ENCODE measurements at regions not wholly inside any gene's neighbourhood (a gene's known extent, or its start where the extent isn't known, plus 50 kb on each side); places are given as distances from the start of the nearest gene placed in this dataset.
"Not testable (repeated sequence)": the region's sequence is repeated elsewhere in the genome, so short reads cannot be mapped to it uniquely, and the experiment has no call there.

- Histone ChIP-seq H3K9me3 (ENCODE audit: control insufficient read depth in 2 of 3, insufficient read depth in 1 of 3, low read length in 3 of 3) (no peaks in the 10 kb centered on the region), H3K36me3 (ENCODE audit: control insufficient read depth in 2 of 3, insufficient read depth in 3 of 3, low read length in 3 of 3) (no peaks in the 10 kb centered on the region), H3K27ac (ENCODE audit: low read depth in 2 of 2, low read length in 2 of 2) (no peak overlapping the region), H3K4me3 (ENCODE audit: low read length in 3 of 3) (no peak overlapping the region), H3K4me1 (ENCODE audit: control insufficient read depth in 2 of 3, insufficient read depth in 2 of 3, low read depth in 1 of 3, low read length in 3 of 3) (no peaks in the 10 kb centered on the region), H3K27me3 (ENCODE audit: control insufficient read depth, insufficient read depth, low read length) (no peaks in the 10 kb centered on the region), H3K9ac (ENCODE audit: low read length in 3 of 3) (no peak overlapping the region)
- TF ChIP-seq, protein P1, sequence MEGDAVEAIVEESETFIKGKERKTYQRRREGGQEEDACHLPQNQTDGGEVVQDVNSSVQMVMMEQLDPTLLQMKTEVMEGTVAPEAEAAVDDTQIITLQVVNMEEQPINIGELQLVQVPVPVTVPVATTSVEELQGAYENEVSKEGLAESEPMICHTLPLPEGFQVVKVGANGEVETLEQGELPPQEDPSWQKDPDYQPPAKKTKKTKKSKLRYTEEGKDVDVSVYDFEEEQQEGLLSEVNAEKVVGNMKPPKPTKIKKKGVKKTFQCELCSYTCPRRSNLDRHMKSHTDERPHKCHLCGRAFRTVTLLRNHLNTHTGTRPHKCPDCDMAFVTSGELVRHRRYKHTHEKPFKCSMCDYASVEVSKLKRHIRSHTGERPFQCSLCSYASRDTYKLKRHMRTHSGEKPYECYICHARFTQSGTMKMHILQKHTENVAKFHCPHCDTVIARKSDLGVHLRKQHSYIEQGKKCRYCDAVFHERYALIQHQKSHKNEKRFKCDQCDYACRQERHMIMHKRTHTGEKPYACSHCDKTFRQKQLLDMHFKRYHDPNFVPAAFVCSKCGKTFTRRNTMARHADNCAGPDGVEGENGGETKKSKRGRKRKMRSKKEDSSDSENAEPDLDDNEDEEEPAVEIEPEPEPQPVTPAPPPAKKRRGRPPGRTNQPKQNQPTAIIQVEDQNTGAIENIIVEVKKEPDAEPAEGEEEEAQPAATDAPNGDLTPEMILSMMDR (IDR thresholded peaks at IDR 0.05; ENCODE audit: borderline replicate concordance, extremely low read depth, insufficient read depth), result no peak
- DNase-seq (no peak), FAIRE-seq (no peak)
- intact Hi-C loops (cut with DNase I), result no loop called here
These were observed 256.9 kb upstream of the PTPRD start for GRCh38 chr9:10869687-10870086.

DNA sequence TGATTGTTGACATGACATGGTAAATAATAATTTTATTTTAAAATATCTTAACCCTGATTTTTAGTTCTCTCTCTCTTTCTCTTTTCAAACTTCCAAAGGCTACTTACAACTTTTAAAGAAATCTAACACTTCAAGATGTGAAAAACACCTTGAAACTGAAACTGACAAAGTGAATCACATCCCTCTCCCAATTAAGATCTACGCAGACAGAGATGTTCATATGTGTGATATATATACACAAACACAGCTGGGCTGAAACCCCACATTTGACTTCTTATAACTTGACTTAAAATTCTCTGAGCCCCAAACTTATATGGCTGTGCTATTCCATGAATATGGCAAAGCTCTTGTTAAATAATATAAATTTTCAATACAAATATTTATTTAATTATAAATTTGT, 261.2 kb upstream of the PTPRD start:
- H3K27ac ChIP-seq (ENCODE audit: low read depth in 2 of 2, low read length in 2 of 2), result no peak overlapping the region

GRCh38 chr9:10875752-10876151, 262.9 kb upstream of the PTPRD start:
- H3K4me1 ChIP-seq (ENCODE audit: control insufficient read depth in 2 of 3, insufficient read depth in 2 of 3, low read depth in 1 of 3, low read length in 3 of 3), result no peaks in the 10 kb centered on the region
- no peaks in the 10 kb centered on the region for H3K27me3 ChIP-seq (ENCODE audit: control insufficient read depth, insufficient read depth, low read length)
- H3K27ac ChIP-seq (ENCODE audit: low read depth in 2 of 2, low read length in 2 of 2), result no peak overlapping the region
- no peak for DNase-seq
- FAIRE-seq, result no peak
- intact Hi-C loops (cut with DNase I), result no loop called here
- H3K9ac ChIP-seq (ENCODE audit: low read length in 3 of 3), result no peak overlapping the region
- H3K9me3 ChIP-seq (ENCODE audit: control insufficient read depth in 2 of 3, insufficient read depth in 1 of 3, low read length in 3 of 3), result no peaks in the 10 kb centered on the region
- no peak overlapping the region for H3K4me3 ChIP-seq (ENCODE audit: low read length in 3 of 3)
- H3K36me3 ChIP-seq (ENCODE audit: control insufficient read depth in 2 of 3, insufficient read depth in 3 of 3, low read length in 3 of 3), result no peaks in the 10 kb centered on the region
- TF ChIP-seq, protein P1 (IDR thresholded peaks at IDR 0.05; ENCODE audit: borderline replicate concordance, extremely low read depth, insufficient read depth), result no peak

More for the DNA sequence above, 261.2 kb upstream of the PTPRD start:
- DNase-seq, result no peak
- Histone ChIP-seq H3K4me3 (ENCODE audit: low read length in 3 of 3) (no peak overlapping the region), H3K27me3 (ENCODE audit: control insufficient read depth, insufficient read depth, low read length) (no peaks in the 10 kb centered on the region), H3K36me3 (ENCODE audit: control insufficient read depth in 2 of 3, insufficient read depth in 3 of 3, low read length in 3 of 3) (no peaks in the 10 kb centered on the region), H3K9me3 (ENCODE audit: control insufficient read depth in 2 of 3, insufficient read depth in 1 of 3, low read length in 3 of 3) (no peaks in the 10 kb centered on the region), H3K4me1 (ENCODE audit: control insufficient read depth in 2 of 3, insufficient read depth in 2 of 3, low read depth in 1 of 3, low read length in 3 of 3) (no peaks in the 10 kb centered on the region), H3K9ac (ENCODE audit: low read length in 3 of 3) (no peak overlapping the region)
- FAIRE-seq, result no peak
- TF ChIP-seq, protein P1 (IDR thresholded peaks at IDR 0.05; ENCODE audit: borderline replicate concordance, extremely low read depth, insufficient read depth), result no peak
- intact Hi-C loops (cut with DNase I), result no loop called here

- DNase-seq (no peak), FAIRE-seq (no peak)
- Histone ChIP-seq H3K36me3 (ENCODE audit: control insufficient read depth in 2 of 3, insufficient read depth in 3 of 3, low read length in 3 of 3) (no peaks in the 10 kb centered on the region), H3K9me3 (ENCODE audit: control insufficient read depth in 2 of 3, insufficient read depth in 1 of 3, low read length in 3 of 3) (no peaks in the 10 kb centered on the region), H3K27ac (ENCODE audit: low read depth in 2 of 2, low read length in 2 of 2) (no peak overlapping the region), H3K4me3 (ENCODE audit: low read length in 3 of 3) (no peak overlapping the region), H3K9ac (ENCODE audit: low read length in 3 of 3) (no peak overlapping the region), H3K27me3 (ENCODE audit: control insufficient read depth, insufficient read depth, low read length) (no peaks in the 10 kb centered on the region), H3K4me1 (ENCODE audit: control insufficient read depth in 2 of 3, insufficient read depth in 2 of 3, low read depth in 1 of 3, low read length in 3 of 3) (no peaks in the 10 kb centered on the region)
- intact Hi-C loops (cut with DNase I), result no loop called here
- TF ChIP-seq, protein P1 (IDR thresholded peaks at IDR 0.05; ENCODE audit: borderline replicate concordance, extremely low read depth, insufficient read depth), result no peak
These were observed 263.5 kb upstream of the PTPRD start for GRCh38 chr9:10876333-10876732.

GRCh38 chr9:10890266-10890665, 277.5 kb upstream of the PTPRD start:
- FAIRE-seq; H3K9me3 ChIP-seq (ENCODE audit: control insufficient read depth in 2 of 3, insufficient read depth in 1 of 3, low read length in 3 of 3); H3K27ac ChIP-seq (ENCODE audit: low read depth in 2 of 2, low read length in 2 of 2); intact Hi-C loops (cut with DNase I); DNase-seq; H3K36me3 ChIP-seq (ENCODE audit: control insufficient read depth in 2 of 3, insufficient read depth in 3 of 3, low read length in 3 of 3); H3K4me3 ChIP-seq (ENCODE audit: low read length in 3 of 3); H3K27me3 ChIP-seq (ENCODE audit: control insufficient read depth, insufficient read depth, low read length); H3K9ac ChIP-seq (ENCODE audit: low read length in 3 of 3); H3K4me1 ChIP-seq (ENCODE audit: control insufficient read depth in 2 of 3, insufficient read depth in 2 of 3, low read depth in 1 of 3, low read length in 3 of 3): not testable (repeated sequence)

All from kidney (tissue), 13 donors.